H1 (cell line): ENCODE measurements at regions not wholly inside any gene's neighbourhood (a gene's known extent, or its start where the extent isn't known, plus 50 kb on each side); places are given as distances from the start of the nearest gene placed in this dataset.

Experiments
- CHD7 ChIP-seq: fragments of 300-600 bp; sonication (generic); IDR thresholded peaks from 2 replicates; pipeline ENCODE4 v1.7.1; 2012; ENCODE audit warnings: low read length, moderate library complexity, mild to moderate bottlenecking, inconsistent platforms; ENCODE audit not compliant: insufficient replicate concordance
- CREB1 ChIP-seq: IDR thresholded peaks from 2 replicates; pipeline ENCODE4 v1.6.1; 2012; ENCODE audit warnings: inconsistent platforms
- EZH2 ChIP-seq: fragments of 200-600 bp; sonication (generic); IDR thresholded peaks from 2 replicates; pipeline ENCODE4 v1.7.1; 2012; ENCODE audit warnings: low read depth, mild to moderate bottlenecking, moderate library complexity, low read length, inconsistent platforms; ENCODE audit not compliant: severe bottlenecking
- GTF2F1 ChIP-seq: IDR thresholded peaks from 2 replicates; pipeline ENCODE4 v1.6.1; 2012; ENCODE audit warnings: low read depth, low read length, improper control_type of control experiment, borderline replicate concordance
- JUN ChIP-seq: IDR thresholded peaks from 2 replicates; pipeline ENCODE4 v1.6.1; 2011; ENCODE audit warnings: low read depth, mild to moderate bottlenecking, improper control_type of control experiment, low read length
- KDM4A ChIP-seq: IDR thresholded peaks from one replicate; pipeline ENCODE4 v1.7.1; 2012; ENCODE audit warnings: low read depth, mild to moderate bottlenecking, moderate library complexity, low read length, inconsistent platforms; ENCODE audit not compliant: severe bottlenecking
- MAFK ChIP-seq: IDR thresholded peaks from 2 replicates; pipeline ENCODE4 v1.6.1; 2012; ENCODE audit warnings: low read depth, mild to moderate bottlenecking, improper control_type of control experiment, low read length
- RFX5 ChIP-seq: IDR thresholded peaks from 2 replicates; pipeline ENCODE4 v1.6.1; 2011; ENCODE audit warnings: low read depth, low read length, improper control_type of control experiment, borderline replicate concordance
- RNF2 ChIP-seq: fragments of 200-900, 300-1000 bp; sonication (generic); IDR thresholded peaks from 2 replicates; pipeline ENCODE4 v1.7.1; 2016; ENCODE audit warnings: borderline replicate concordance, low read depth, mild to moderate bottlenecking, antibody characterized with exemption, low read length; ENCODE audit not compliant: poor library complexity, severe bottlenecking; ENCODE audit errors: missing control alignments
- RXRA ChIP-seq: IDR thresholded peaks from 2 replicates; pipeline ENCODE4 v1.6.1; 2011; ENCODE audit warnings: low read depth, mild to moderate bottlenecking, low read length, moderate library complexity; ENCODE audit not compliant: insufficient read depth
- TBP ChIP-seq: IDR thresholded peaks from 2 replicates; pipeline ENCODE4 v1.6.1; 2011; ENCODE audit warnings: low read depth, low read length, improper control_type of control experiment
- TF ChIP-seq, protein P1 (sequence below): IDR thresholded peaks from 2 replicates; pipeline ENCODE4 v1.6.1; 2012; ENCODE audit warnings: inconsistent platforms

DNA sequence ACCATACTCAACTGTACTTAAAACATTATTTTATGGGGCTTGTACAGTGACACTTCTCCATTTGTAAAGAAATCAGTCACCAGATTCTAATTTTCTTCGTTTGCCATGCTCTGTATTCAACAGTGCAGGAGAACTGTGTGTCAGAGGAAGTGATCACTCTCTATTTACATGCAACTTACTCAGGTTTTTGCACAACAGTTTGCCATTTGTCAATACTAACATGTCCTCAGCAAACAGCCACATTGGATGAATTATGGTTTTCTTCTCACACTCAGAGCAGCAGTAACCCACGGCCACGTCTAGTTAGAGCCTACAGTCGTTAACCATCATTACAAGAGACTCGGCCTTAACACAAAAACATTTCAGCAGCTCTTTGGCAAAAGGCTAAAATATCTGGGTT, 69.2 kb upstream of the SP4 start (continued):
- TF ChIP-seq CHD7 (no peak), JUN (no peak), MAFK (no peak), CREB1 (no peak), KDM4A (no peak), EZH2 (no peak), RFX5 (no peak), TBP (no peak), RNF2 (no peak), RXRA (no peak), GTF2F1 (no peak)
- TF ChIP-seq, protein P1, sequence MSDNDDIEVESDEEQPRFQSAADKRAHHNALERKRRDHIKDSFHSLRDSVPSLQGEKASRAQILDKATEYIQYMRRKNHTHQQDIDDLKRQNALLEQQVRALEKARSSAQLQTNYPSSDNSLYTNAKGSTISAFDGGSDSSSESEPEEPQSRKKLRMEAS, result no peak
